Esophagus mucosa (tissue), 1 donor: ENCODE measurements at regions not wholly inside any gene's neighbourhood (a gene's known extent, or its start where the extent isn't known, plus 50 kb on each side); places are given as distances from the start of the nearest gene placed in this dataset.
"Not testable (repeated sequence)": the region's sequence is repeated elsewhere in the genome, so short reads cannot be mapped to it uniquely, and the experiment has no call there.

Source experiments
- ATAC-seq: fragments of 200-7000 bp; cut with Tn5 transposase; one replicate; pipeline ENCODE4 v1.9.1; 2020
- donor health status: DM: yes; HTN: yes; CAD: no.

DNA sequence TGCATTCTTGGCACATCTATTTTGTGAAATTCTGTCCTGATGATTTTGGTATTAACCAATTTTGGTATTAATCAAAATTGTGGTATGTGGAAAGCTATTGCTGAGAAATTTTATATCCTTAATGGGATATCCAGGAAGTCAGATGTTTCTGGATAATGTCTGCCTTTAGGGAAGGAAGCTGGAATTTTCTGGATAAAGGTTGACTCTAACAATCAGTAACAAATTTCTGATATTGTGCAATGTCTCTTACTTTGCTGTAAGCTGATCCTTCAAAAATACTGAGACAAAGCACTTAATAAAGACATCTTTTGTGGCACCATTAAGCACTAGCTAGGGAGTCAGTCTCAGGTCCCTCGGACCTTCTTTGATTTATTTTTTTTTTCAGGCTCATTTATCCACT lies 100.8 kb upstream of the UGP2 start:
- ATAC-seq = no peak

DNA sequence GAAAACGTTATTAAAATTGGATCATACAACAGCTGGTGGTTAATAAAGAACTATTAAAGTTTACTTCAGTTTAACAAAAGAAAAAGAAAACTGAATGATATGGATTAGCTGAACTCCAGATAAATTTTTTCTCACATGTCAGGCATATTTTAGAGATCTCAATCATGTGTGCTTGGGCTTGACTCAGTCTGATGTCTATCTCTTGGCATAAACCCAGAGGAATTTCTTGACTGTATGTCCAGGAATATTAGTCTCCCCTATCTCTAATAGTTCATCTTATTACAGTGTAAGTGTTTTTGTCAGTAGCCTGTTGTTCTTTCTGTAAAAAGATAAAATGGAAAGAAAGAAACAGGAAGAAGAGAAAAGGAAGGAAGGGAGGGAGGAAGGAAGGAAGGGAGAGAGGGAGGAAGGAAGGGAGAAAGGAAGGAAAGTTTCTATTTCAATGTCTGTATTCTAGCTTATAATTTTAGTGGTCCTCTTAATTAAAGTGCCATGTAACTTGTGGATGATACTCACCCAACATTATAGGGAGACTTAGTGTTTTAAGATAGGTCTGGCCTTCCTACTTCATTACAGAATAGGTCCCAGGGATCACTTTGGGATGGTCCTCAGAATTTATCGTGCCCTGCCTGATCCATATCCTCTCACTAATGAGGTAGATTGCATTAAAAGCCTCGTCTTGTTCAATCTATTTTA lies 99.7 kb upstream of the UGP2 start:
- ATAC-seq = no peak

DNA sequence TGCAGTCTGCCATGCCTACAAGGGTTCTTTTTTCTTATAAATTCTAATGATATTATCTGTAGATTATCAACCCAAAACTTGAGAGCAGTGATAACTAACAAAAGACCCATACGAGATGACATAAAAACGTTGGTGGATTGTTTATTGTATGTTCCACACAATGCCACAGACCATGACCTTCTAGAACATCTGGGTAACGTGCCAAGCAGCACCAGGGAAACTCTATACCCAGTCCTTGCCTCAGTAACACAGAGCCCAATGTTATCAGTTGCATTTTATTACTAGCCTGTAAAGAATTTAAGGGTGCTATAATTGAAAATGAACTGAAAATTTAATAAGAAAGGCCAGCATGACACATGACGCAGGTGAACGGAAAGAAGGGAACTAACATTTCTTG lies 99.1 kb upstream of the UGP2 start:
- ATAC-seq = no peak

DNA sequence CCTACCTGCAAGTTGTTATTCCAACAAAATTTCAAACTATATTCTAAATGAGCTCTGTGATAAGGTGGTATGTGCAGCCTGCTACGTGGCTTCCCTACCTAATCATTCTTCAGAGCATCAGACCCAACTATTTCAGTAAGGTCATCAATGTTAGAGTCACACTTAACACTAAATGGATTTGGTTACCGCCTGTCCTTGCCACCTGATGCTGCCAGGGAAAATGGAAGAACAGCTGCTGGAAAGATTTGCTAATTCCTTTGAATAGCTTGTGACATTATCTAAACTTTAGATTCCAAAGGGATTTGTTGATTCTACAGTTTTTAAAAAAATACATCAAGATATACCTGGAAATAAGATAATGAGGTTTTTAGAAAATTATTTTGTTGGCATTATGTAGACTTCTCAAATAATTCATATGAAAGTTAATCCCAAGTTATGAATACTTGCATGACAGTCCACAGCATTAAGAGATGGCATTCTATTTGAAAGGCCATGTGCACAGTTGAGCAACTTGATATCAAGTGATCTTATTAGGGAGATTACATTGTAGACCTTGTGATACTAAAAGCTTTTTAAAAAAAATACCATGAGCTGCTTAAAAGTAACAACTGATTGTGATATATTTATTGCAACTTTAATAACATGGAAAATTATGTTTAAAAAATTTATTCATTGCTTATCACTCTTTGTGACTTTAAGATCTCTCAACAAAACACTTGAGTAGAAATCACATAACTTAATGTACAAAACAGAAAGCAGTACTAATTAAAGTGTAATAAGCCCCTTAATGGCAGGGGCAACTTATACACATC lies 98.3 kb upstream of the UGP2 start:
- no peak for ATAC-seq

DNA sequence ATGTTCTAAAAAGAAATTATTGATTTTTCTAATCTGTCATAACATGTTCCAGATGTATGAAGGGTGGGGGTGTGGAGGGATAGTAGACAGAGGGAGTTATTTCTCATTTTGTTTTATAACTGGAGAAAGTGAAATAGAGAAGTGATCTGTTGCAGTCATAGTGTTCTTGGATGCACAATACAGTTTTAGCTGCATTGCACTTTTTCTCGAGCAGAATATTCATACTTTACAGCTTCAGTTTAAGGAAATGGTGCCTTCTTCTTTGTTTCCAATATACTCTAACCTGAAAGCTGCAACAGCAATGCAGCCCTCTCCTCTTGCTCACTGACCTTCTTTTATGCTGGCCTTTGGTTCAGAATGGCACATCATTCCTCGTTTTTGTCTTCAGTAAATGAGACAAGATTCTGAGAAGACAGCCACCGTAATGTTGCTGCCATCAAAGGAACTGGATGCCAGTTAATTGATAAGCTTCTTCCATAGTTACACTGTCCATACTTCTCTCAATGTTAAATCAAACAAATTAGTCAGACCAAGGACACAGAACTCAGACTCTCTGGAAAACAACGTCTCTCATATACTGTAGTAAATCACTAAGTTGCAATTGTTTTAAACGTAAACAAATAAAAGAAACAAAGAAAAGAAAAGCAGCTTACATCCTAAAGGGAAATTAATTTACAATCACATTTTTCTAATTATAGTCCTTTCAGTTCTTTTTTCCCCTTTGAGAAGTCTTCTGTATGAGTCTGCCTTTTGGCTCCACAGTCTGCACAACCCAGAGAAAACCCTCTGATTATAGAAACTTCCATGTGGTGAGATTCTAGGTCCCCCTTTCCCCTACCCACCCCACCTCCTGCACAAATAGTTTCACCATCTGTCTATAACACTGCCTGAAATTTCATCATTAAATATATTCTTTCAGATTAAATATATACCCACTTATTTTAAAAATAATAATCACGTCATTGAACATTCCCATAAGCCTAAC lies 97.4 kb upstream of the UGP2 start:
- ATAC-seq = no peak

DNA sequence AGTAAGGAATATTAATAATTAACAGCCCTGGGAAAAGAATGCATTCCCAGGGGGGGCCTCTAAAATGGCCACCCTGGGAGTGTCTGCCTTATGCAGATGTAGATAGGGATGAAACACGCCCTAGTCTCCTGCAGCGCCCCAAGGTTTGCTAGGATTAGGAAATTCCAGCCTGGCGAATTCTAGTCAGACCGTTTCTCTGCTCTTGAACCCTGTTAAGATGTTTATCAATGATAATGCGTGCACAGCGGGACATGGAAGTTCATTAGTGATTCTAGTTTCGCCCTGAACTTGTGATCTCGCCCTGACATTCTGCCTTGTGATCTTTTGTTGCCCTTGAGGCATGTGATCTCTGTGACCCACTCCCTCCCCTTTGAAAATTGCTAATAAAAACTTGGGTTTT lies 95.1 kb upstream of the UGP2 start:
- not testable (repeated sequence) for ATAC-seq

DNA sequence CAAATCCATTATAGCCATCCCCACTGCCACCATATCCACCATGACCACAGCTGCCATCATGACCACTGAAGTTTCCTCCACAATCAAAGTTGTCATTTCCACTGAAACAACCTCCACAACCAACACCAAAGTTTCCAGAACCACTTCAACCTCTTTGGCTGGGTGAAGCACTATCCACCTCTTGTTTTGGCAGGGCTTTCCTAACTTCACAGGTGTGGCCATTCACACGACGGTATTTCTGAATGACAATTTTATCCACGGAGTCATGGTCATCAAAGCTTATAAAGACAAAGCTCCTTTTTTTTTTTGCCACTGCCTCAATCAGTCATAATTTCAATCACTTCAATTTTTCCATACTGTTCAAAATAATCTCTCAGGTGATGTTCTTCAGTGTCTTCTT lies 89.8 kb upstream of the UGP2 start:
- no peak for ATAC-seq

DNA sequence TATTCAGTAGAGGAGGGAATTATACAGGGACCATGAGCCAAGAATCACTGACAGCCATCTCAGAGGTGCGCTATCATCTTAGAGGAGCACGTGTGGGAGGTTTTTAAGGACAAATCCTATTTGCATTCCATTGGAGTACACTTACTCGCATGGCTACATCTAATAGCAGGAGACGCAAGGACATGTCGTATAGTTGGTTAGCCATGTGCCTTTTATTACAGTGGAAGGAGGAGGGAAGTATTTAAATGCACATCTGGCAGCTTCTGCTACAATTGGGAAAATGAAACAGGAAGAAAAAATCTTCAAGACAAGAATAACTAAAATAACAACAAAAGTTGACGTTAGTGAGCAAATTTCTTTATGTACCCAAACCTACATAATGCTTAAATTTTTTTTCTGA lies 86.5 kb upstream of the UGP2 start:
- no peak for ATAC-seq

DNA sequence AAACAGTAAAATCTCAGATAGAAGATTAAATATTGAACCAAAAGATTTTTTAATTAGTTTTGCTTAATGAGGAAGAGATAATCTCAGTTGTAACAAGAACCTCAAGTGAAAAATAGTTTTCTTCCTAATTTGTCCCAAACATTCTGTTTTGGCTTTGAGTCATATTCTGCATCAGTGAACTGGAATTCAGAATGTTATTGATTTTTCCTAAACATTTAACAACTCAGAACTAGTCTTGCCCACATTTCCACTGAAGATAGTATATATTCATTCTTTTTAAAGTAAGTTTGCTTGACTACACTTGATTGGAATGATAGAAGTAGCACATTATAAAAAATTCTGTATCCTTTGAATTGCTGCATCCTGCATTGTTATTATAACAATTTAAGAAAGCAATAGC lies 85.7 kb upstream of the UGP2 start:
- no peak for ATAC-seq

DNA sequence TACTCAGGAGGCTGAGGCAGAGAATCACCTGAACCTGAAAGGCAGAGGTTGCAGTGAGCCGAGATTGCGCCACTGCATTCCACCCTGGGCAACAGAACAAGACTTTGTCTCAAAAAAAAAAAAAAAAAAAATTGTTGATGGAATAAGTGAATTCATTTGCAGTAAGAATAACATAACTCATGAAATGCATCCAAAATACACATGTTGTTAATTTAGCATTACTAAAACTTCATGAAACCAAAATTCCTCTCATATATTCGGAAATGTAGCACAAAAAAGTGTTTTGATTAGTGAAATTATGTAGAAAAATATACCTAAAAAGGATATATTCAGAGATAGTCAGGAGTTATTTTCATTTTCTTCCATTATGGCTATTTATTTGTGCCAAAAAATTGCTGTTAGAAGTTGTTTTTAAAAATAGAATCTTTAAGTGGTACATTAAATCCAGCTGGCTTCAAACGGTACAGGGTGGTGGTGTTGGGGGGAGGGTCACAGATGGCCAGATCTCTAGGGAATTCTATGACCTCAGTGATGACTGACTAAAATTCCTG lies 78.2 kb upstream of the UGP2 start:
- no peak for ATAC-seq

DNA sequence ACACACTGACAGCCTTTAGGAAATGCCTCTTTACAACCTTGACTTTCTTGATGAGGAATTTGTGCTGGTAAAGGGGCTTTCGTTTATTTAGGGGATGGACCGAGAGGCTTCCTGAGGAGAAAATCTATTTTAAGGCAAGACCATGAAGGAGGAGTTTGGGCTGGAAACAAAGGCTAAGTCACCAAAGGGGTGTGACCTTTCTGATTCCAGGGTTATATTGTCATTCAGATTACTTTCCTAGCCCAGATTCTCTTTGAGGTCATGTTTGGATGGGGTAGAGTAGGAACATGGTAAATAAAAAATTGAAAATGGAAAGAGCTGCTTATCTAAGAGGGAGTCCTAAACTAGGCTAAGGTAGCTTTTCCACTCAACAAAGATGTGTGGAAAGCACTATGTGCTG lies 77.1 kb upstream of the UGP2 start:
- no peak for ATAC-seq

DNA sequence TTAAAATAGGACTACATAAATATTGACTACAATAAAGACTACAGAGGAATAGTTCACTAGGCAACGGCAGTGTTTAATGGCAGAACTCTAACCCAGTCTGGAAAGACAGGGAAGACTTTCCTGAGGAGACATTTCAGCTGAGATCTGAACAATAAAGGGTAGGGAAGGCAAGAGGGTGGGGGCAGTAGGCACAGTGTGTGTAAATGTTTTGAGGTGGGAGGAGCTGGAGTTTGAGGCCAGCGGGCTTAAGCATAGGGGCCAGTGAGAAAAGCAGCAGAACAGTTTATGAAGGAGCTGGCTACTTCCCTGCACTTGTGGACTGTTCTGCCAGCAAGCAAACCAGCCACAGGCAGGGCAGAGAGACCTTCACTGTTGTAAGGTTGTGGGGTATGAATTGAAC lies 76.6 kb upstream of the UGP2 start:
- no peak for ATAC-seq

DNA sequence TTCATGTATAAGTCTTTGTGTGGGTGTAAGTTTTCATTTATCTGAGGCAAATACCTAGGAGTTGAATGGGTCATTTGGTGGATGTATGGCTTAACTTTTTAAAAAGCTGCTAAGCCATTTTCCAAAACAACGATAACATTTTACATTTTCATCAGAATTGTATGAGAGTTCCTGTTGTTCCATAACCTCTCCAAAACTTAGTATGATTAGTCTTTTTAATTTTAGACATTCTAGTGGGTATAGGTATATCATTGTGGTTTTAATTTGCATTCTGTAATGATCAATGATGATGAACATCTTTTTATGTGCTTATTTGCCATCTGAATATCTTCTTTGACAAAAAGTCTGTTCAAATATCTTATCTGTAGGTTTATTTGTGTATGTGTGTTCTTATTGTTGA lies 74.4 kb upstream of the UGP2 start:
- ATAC-seq = no peak

DNA sequence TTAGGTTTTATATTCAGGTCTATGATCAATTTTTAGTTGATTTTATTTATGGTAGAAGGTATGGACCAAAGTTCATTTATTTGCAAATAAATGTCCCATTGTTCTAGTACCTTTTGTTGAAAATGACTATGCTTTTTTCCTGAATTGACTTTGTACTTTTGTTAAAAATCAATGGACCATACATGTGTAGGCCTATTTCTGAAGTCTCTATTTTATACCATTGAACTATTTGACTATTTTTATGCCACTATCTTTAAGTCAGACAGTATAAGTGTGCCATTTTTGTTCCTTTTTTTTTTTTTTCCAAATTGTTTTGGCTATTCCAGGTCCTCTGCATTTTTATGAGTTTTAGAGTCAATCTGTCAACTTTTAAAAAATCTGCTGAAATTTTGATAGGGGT lies 73.6 kb upstream of the UGP2 start:
- no peak for ATAC-seq

DNA sequence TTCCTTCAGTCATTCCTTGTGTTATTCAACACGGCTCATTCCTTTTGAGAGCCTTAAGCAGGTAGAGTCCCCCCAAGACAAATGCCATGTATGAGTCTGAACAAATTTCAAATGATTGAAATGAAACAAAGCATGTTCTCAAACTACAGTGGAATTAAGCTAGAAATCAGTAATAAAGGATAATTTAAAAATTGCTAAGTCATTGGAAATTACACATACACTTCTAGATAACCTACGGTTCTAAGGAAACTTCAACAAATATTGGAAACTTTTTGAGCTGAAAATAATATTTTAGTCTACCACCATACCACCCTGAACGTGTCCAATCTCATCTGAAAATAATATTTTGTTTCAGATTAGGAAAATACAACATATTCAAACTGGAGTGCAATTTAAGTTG lies 71.8 kb upstream of the UGP2 start:
- ATAC-seq = no peak

DNA sequence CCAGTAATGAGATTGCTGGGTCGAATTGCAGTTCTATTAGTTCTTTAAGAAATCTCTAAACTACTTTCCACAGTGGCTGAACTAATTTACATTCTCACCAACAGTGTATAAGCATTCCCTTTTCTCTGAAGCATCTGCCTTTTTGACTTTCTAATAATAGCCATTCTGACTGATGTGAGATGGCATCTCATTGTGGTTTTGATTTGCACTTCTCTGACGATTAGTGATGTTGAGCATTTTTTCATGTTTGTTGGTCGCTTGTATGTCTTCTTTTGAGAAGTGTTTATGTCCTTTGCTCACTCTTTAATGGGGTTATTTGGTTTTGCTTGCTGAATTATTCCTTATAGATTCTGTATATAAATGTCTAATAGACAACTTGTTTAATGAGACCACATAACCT lies 69.6 kb upstream of the UGP2 start:
- no peak for ATAC-seq

DNA sequence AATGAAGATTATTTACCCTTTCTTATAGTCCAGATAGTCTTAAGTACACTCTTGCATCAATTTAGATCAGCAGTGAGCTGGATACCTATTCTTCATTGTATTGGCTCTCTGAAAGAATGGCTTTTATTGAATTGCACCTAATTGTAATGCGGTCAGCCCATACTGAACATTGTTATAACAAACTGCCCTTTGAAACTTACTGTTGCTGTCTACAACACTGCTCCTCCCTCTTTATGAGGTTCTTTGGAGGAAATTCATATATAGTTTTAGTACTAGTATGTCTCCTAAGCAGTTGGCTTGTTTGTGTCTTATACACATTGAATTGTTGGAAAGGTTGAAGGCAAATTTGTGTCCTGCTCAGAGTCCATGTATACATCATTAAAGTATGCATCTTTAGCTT lies 66.5 kb upstream of the UGP2 start:
- no peak for ATAC-seq

DNA sequence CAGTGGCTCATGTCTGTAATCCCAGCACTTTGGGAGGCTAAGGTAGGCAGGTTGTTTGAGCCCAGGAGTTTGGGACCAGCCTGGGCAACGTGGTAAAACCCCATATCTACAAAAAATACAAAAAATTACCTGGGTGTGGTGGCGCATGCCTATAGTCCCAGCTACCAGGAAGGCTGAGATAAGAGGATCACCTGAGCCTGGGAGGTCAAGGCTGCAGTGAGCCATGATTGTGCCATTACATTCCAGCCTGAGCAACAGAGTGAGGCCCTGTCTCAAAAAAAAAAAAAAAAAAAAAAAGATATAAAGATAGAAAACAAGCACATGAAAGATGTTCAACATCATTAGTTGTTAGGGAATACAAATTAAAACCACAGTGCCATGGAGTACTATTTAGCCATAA lies 65.3 kb upstream of the UGP2 start:
- no peak for ATAC-seq

DNA sequence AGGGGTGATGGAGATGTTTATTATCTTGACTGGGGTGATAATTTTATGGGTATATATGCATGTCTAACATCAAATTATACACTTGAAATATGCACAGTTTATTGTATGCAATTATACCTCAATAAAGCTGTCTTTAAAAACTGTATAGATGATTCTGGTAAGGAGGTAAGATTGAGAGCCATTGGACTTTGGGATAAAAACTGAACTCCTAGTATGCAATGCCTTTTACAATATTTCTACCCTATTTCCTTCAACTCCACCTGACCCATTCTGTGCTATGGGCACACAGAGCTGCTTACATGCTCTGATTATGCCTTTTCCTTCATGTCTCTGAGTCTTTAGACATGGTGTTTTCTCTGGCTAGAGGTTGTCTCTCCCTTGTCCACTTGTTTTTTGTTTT lies 63.9 kb upstream of the UGP2 start:
- no peak for ATAC-seq

DNA sequence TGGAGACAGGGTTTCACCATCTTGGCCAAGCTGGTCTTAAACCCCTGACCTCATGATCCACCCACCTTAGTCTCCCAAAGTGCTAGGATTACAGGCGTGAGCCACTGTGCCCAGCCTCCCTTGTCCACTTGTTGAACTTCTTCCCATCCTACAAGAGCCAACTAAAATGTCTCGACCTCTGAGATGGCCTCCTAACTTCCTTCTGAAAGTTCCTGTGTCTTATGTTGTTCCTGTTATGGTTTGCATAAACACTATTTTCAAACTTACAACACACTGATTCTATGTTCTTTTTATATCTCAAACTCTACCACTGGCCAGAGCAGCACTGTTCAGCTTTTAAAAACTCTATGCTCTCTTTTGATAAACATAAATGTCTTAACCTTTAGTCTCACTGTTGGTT lies 63.3 kb upstream of the UGP2 start:
- no peak for ATAC-seq

DNA sequence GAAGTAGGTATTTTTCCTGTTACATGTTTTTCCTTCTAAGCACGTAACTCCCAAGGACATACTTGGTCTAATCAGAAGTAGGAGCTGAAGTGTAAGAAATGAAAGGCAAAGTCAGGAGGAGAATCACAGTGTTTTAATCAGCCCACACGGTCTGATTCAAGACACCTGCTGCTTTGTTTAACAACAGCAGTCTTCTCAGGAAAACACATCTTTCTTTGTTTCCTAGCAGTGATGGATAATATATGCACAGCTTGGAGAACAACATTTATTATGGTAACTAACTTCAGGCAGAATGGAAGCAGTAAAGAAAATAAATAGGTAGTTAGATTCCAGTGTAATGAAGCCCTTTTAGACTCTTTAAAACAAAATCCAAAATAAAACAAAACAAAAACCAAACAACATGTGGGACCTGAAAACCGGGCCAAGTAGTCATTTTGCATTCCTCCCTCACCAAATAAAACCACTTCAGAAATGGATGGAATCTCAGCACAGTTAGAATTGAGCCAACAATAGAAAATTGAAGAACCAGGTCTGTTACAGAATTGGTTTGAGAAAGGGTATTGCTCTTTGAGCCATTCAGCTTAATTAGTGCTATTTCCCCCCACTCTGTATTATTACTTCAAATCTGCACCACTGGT lies 61.1 kb upstream of the UGP2 start:
- ATAC-seq = no peak

DNA sequence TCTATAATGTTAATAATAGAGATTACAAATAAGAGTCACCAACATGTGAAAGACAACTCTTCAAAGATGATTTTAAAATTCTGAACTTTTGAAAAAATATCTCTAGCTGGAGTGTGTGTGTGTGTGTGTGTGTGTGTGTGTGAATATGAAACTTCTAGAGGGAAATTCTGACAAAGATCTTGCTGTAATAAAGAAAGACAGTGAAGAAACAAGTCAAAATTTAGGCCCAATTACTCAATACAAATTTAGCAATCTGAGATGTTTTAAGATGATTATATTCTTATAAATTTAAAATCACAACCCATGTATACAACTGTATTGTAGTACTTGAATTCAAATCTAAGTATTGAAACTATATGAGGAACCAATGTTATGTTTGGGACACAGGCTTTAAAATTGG lies 57.2 kb upstream of the UGP2 start:
- ATAC-seq = no peak

DNA sequence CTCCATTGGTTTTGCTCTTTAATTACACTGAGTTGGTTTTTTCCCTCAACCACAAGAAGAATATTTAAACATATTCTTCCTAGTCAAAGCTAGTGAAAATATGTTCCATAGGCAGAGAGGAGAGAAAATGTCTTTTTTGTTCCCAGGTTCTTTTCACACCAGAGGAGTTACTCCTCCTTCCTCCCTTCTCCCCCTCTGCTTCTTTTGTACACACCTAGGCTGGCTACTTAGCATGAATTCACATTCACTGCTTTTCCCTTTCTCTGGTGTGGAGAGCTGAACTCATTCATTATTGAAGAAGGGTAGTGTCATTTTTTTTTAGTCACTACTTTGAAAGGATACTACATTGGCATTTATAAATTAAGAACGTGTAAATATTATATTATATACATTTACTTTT lies 56.6 kb upstream of the UGP2 start:
- no peak for ATAC-seq
